ENCODE measurements at regions not wholly inside any gene's neighbourhood (a gene's known extent, or its start where the extent isn't known, plus 50 kb on each side); places are given as distances from the start of the nearest gene placed in this dataset.

- no peak for DNase-seq
These were observed 162.7 kb upstream of the SGK1 start for GRCh38 chr6:134480593-134480992.

GRCh38 chr6:134478764-134479399, 161.0 kb upstream of the SGK1 start:
- no peak for DNase-seq

- DNase-seq = no peak
These were observed 160.2 kb upstream of the SGK1 start for GRCh38 chr6:134477991-134478635.

GRCh38 chr6:134474955-134475354, 157.0 kb upstream of the SGK1 start:
- DNase-seq = no peak

GRCh38 chr6:134472661-134473060, 154.7 kb upstream of the SGK1 start:
- no peak for DNase-seq

GRCh38 chr6:134472046-134472445, 154.1 kb upstream of the SGK1 start:
- DNase-seq = no peak

- DNase-seq = no peak
These were observed 152.6 kb upstream of the SGK1 start for GRCh38 chr6:134470457-134470975.

- DNase-seq = no peak
These were observed 152.0 kb upstream of the SGK1 start for GRCh38 chr6:134469702-134470456.

- no peak for DNase-seq
These were observed 150.7 kb upstream of the SGK1 start for GRCh38 chr6:134468633-134469032.

GRCh38 chr6:134467620-134468019, 149.7 kb upstream of the SGK1 start:
- no peak for DNase-seq

- no peak for DNase-seq
These were observed 149.0 kb upstream of the SGK1 start for GRCh38 chr6:134466771-134467525.

- DNase-seq = no peak
These were observed 146.9 kb upstream of the SGK1 start for GRCh38 chr6:134464690-134465411.

- DNase-seq = no peak
These were observed 141.1 kb upstream of the SGK1 start for GRCh38 chr6:134458857-134459657.

- no peak for DNase-seq
These were observed 140.0 kb upstream of the SGK1 start for GRCh38 chr6:134457941-134458340.

- no peak for DNase-seq
These were observed 138.3 kb upstream of the SGK1 start for GRCh38 chr6:134456226-134456625.

- no peak for DNase-seq
These were observed 137.4 kb upstream of the SGK1 start for GRCh38 chr6:134455319-134455718.

- DNase-seq = no peak
These were observed 136.9 kb upstream of the SGK1 start for GRCh38 chr6:134454794-134455193.

- no peak for DNase-seq
These were observed 136.0 kb upstream of the SGK1 start for GRCh38 chr6:134453792-134454510.

- no peak for DNase-seq
These were observed 135.0 kb upstream of the SGK1 start for GRCh38 chr6:134452906-134453305.

GRCh38 chr6:134451529-134451928, 133.6 kb upstream of the SGK1 start:
- DNase-seq = no peak

GRCh38 chr6:134449781-134450180, 131.9 kb upstream of the SGK1 start:
- DNase-seq = no peak

Measured in left hindlimb (tissue), 1 donor.